DMS153 treated with DMSO at 0.1 percent for 48 hours (cell line): ENCODE measurements at regions not wholly inside any gene's neighbourhood (a gene's known extent, or its start where the extent isn't known, plus 50 kb on each side); places are given as distances from the start of the nearest gene placed in this dataset.

ENCODE experiments used
- DNase-seq: peaks from one replicate; lab custom pipeline; 2025; ENCODE audit not compliant: unreplicated experiment; lab: John Stamatoyannopoulos, UW

GRCh38 chr18:71028285-71028762, 739.5 kb downstream of the SOCS6 start:
- DNase-seq, result no peak

DNA sequence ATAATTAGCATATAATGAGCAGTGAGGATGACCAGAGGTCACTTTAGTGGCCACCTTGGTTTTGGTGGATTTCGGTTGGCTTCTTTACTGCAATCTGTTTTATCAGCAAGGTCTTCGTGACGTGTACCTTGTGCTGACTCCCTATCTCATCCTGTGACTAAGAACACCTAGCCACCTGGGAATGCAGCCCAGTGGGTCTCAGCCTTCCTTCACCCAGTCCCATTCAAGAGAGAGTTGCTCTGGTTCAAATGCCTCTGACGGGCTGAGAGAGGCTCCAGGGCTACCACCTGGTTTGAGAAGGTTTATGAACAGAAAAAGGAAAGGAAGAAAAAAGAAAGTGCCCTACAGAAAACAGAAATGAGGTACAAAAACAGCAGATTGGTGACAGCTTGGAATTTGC, 738.7 kb downstream of the SOCS6 start:
- DNase-seq, result no peak

GRCh38 chr18:71025505-71026225, 736.8 kb downstream of the SOCS6 start:
- no peak for DNase-seq

- DNase-seq, result no peak
Measured at GRCh38 chr18:71022389-71022788, 733.5 kb downstream of the SOCS6 start.

DNA sequence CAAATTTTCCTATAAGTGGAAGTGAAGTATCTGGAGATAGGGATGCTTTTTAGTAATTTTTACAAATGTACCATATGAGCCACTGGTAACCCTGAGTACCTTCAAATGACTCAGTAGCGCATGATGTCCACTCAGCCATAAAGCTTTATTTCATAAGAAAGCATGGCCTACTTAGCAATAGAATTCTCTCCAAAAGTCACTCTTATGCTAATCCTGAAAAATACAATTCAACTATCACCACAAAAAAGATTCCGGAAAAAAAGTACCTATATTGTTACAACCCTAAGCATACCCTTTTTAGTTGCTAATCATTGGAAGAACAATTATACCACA, 732.2 kb downstream of the SOCS6 start:
- DNase-seq, result no peak

- DNase-seq, result no peak
Measured at GRCh38 chr18:71020342-71021029, 731.6 kb downstream of the SOCS6 start.

GRCh38 chr18:71018816-71019215, 730.0 kb downstream of the SOCS6 start:
- no peak for DNase-seq

DNA sequence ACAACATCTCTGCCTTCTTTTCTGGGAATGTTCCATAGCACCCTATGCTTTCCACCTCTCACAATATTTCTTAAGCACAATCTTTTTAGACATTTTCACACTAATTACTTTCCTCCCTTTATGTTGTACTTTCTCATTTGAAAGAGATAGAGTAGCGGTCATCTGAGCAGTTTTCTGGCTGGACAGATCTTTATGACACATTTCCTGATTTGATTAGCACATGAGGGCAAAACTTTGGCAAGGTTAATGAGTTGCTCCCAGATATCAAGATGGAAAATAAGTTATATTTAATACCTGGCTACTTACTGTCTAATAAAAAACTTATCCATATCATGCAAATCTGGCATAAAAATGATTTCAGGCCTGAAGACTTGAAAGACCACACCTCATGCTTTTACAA, 723.9 kb downstream of the SOCS6 start:
- DNase-seq, result no peak

DNA sequence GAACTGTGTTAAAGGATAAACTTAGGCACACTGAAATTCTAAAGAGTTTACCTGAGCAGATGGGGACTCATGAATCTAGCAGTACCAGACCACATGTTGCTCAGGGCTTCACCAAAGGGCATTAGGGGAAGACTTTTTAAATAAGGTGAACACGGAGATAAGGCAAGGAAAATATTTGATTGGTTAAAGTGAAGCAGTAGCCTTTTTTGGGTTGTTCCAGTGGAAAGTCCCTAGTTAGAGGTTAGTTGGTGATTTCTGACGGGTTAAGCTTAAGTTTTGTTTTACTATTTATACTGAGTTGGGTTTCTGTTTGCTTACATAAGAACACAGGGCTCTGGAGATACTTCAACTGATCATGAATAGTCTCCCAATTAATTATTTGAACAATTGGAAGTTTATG, 722.5 kb downstream of the SOCS6 start:
- DNase-seq, result no peak

GRCh38 chr18:71008257-71008656, 719.4 kb downstream of the SOCS6 start:
- no peak for DNase-seq

DNA sequence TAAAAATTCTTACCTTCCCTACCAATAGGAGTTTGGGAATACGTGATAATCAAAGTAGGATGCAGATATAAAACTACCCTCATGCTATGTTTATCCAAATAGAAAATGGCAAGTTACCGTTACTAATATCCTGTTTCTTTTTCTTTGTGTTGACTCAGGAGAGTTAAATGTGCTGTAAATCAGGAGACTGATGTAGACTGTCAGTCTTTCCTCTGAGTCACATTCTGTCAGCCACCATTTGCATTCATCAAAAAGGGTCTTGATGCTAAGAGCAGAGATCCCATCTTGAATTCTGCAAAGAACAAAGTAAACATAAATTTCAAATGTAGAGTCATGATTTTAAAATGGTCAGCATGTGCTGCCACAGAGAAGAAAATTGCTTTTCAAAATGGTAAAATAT, 712.8 kb downstream of the SOCS6 start:
- DNase-seq, result no peak

- DNase-seq, result no peak
Measured at GRCh38 chr18:70998490-70998889, 709.6 kb downstream of the SOCS6 start.

DNA sequence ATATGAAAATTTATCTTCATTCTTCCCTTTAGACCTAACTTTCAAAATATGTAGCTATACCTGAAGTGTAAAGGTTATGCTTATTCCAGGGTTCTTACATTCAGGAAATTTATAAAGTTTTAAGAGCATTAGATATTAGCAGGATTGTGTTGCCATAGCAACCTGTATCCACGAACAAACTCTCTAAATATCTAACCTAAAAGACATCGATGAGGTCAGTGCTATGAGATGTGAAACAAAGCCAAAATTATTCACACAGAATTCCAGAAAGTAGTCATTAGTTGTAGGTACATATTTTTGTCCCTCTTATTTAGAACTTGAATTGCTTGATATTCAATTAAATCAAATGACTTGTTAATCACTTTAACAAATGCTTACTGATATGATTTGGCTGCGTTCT, 705.3 kb downstream of the SOCS6 start:
- no peak for DNase-seq

DNA sequence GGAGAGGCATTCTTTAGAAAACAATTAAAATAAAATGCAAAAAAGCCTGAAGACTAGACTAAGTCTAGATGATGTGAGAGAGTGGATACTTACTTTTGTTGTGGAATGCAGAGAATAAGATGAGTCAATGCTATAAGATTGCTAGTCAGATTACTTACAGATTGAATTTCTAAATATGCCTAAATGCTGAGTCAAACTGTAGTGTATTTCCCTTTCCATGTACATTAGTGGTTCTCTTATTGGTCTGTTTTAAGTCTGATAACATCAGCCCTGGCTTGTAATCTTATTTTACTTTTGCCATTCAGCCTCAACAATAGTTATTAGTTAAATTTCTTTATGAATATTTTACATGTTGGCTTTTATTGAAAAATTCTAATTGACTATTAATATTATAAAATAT, 702.7 kb downstream of the SOCS6 start:
- no peak for DNase-seq

DNA sequence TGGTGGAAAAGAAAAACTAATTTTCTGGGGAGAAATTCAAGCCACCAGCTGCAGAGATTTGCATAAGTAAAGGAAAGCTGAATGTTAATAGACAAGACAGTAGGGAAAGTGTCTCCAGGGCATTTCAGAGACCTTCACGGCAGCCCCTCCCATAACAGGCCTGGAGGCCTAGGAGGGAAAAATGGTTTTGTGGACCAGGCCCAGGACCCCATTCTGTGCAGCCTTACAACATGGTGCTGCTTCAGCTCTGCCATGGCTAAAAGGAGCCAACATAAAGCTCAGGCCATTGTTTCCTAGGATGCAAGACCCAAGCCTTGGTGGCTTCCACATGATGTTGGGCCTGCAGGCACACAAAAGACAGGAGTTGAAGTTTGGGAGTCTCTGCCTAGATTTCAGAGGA, 697.1 kb downstream of the SOCS6 start:
- no peak for DNase-seq

DNA sequence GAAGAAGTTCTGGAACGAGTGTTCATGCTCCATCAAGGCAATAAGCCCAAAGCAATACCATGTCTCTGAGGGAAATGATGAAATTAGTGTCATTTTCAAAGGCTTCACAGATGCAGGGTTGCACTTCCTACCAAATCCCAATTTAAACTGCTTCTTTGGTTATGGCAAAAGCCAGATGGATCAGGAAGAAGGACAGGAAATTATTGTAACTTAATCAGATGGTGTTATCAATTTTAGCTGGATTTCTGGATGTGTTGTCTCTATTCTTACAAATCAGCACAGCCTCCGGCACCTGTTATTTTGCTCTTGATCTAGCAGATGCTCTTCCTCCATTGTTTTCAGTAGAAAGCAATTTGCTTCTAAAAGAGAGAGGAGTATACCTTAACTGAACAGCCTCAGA, 693.4 kb downstream of the SOCS6 start:
- no peak for DNase-seq

GRCh38 chr18:70981400-70982140, 692.7 kb downstream of the SOCS6 start:
- peak; percentile 78 for DNase-seq

- DNase-seq, result no peak
Measured at GRCh38 chr18:70973626-70974025, 684.8 kb downstream of the SOCS6 start.

DNA sequence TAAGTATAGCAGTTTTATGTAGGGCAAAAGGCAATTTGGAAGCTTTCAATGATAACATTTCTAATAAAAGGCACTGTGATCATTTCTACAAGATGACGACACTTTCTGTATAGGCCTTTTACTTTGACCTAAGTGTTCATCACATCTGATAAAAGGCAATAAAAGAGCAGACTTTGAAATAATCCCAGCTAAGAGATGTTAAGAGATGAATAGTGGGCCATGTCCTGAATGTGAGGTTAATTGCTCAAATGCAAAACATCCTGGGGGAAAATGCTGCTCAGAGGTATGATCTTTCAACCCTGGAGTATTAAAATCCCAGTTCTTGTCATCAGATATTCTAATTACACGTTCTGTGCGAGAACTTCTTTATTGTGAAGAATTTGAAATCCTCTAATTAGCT, 677.6 kb downstream of the SOCS6 start:
- no peak for DNase-seq

DNA sequence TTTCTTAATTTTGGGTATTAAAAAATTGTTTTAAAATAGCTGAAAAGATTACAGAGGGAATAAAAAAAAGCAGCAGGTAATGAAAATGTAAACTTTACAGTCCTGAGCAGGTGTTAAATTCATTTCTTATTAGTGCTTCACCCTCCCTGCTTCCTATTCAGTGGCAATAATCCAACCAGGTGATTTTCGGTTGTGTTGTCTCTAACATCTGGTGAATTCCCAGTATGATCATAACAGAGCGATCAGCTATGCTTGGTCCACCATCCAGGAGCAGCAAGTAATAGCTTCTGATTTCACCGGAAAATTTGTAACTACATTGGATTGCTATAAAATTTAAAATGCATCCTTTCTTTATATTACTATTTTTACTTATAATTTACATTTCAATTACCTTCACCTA, 673.1 kb downstream of the SOCS6 start:
- no peak for DNase-seq

DNA sequence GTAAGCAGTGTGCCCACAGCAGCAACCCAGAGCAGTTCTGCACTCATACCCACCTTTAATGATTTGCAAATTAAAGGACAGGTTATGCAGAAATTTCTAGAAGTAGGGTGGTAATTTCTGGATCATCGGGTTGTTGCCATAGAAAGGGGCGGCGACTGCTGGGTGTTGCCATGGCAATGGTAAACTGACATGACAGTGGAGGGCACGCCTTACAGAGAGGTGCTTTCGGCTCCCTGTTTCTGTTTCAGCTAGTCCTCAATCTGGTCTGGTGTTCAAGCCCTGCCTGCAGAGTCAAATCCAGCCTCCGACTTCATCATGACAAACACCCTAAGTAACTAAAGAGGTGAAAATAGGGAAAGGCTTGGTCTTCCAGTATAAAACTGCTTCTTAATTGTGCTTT, 667.7 kb downstream of the SOCS6 start:
- DNase-seq, result no peak

DNA sequence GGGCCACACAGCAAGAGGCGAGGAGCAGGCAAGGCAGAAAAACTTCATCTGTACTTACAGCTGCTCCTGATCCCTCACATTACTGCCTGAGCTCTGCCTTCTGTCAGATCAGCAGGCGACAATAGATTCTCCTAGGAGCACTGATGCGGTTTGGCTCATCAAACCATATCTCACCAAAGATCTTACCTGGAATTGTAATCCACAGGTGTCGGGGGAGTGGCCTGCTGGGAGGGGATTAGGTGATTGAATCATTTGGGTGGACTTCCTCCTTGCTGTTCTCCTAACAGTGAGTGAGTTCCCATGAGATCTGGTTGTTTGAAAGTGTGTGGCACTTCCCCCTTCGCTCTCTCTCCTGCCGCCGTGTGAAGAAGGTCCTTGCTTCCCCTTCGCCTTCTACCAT, 647.3 kb downstream of the SOCS6 start:
- no peak for DNase-seq
